ENCODE measurements at regions not wholly inside any gene's neighbourhood (a gene's known extent, or its start where the extent isn't known, plus 50 kb on each side); places are given as distances from the start of the nearest gene placed in this dataset.
A peak's percentile ranks its signal among the peaks of the same experiment; 100 is the strongest.
"Not testable (repeated sequence)": the region's sequence is repeated elsewhere in the genome, so short reads cannot be mapped to it uniquely, and the experiment has no call there.

DNA sequence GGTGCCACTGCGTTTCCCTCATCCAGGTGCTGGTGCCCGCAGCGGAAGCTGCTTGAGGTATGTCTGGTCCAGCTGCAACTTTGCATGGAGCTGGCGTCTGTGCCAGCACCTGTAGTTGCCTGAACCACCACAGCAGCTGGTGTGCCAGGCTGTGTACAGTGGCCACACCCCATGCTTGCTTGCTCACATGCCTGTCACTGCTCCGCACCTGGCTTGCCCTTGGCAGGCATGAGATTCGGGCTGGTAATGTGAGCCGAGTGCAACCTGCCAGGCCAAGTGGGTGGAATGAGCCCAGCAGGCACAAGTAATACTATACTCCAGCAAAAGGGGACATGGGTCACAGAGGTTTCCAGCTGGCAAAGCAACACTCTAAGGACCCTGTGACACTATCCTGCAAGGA lies 1123.3 kb upstream of the ACVR2A start:
- no peak for DNase-seq

DNA sequence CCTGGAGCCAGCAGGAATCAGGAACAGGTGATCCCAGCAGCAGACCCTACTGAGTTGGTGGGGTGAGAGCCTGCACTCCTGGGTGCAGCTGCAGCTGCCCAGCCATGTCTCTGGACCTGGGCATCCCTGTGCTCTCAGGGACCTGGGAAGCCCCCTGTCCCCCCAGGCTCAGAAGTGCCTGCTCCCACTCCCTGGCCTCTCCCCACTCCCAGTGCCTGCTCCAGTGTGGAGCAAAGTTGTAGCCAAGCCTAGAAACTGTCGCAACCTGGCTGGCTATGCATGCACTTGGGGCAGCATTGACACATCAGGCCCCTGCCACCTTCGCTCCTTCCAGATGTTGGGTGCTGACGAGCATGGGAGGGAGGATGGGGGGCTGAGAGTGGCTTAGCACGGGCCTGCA lies 1124.7 kb upstream of the ACVR2A start:
- DNase-seq, result no peak

DNA sequence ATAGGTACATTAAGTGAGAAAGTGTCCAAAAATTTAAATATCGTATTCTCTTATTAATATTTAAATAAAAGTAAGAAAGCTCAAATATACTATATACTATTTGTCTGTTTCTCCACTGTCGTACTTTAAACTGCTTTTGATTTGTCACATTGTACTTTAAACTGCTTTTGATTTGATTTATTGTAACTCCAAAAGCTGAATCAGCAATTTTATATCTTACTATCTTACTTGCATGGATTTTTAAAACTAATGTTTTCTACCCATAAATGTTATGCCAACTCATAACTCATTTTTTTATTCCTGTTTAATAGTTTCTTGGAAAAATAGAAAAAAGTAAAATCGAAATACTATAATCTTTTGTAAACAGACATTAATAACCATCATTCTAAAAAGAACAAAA lies 1128.2 kb upstream of the ACVR2A start:
- no peak for DNase-seq

GRCh38 chr2:146709004-146709403 lies 1135.8 kb upstream of the ACVR2A start:
- DNase-seq, result no peak

- no peak for DNase-seq
Observed at GRCh38 chr2:146701183-146701582, 1143.6 kb upstream of the ACVR2A start.

GRCh38 chr2:146697307-146697706 lies 1147.5 kb upstream of the ACVR2A start:
- DNase-seq, result no peak

DNA sequence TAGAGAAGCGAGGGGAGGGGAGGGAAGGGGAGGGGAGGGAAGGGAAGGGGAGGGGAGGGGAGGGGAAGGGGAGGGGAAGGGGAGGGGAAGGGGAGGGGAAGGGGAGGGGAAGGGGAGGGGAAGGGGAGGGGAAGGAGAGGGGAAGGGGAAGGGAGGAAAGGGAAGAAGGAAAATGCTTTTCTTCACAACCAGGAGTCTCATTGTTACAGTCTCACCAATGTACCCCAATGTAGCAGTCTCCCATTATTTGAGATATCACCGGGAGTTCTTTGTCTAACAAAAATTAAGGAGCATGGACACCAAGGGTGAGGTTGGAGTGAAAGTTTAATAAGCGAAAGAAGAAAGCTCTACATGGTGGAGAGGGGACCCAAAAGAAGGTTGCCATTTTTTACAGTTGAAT lies 1148.0 kb upstream of the ACVR2A start:
- not testable (repeated sequence) for DNase-seq

GRCh38 chr2:146681991-146682390 lies 1162.8 kb upstream of the ACVR2A start:
- no peak for DNase-seq

DNA sequence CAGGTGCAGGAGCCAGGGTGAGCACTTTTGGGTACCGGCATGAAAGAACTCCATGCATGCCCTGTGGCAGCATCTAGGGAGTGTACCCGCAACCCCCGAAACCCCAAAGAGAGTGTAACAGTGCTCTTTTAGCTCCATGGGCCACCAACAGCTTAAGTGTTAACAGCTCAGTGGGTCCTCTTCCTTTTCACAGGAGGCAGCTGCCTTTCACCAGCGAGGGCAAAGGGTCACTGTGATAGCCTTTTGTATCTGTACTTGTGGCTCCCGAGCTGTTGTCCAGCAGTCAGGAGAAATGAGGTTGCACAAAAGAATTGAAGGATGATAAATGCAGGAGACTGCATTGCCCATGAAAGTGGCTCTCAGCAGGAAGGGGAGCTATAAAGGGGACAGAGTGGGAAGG lies 1166.3 kb upstream of the ACVR2A start:
- DNase-seq, result no peak

GRCh38 chr2:146677280-146677679 lies 1167.5 kb upstream of the ACVR2A start:
- no peak for DNase-seq

DNA sequence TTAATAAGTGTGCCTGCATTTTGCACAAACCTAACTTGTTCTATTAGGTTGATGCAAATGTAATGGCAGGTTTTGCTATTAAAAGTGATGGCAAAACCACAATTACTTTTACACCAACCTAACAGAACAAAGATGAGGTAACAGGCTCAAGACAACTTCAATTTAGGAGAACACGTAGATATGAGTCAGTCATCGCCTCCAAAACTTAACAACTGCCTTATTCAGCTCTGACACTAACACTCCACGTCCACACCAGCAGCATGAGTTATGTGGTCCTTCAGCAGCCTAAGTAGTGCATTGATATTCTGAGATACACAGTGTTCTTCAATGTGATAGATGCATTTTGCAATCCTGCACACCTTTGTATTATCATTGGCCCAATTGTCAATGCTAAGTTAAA lies 1175.1 kb upstream of the ACVR2A start:
- no peak for DNase-seq

DNA sequence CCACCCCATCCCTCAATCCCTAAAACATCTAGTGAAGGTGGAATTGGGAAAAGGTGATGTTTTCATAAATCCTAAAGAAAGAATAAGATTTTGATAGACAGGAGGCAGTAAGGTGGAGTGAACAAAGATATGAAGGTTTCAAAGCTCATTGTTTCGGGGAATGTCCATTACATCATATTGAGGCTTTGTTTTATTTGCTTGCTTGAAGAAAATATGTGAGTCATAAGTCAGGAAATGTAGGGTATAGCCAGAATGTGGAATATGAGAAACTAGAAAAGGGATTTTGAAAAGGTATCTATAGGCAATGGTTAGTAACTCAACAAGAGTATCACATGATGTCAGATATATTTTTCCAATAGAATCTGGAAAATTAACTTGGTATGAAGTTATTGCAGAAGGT lies 1178.5 kb upstream of the ACVR2A start:
- no peak for DNase-seq

- no peak for DNase-seq
Observed at GRCh38 chr2:146665800-146666199, 1179.0 kb upstream of the ACVR2A start.

- DNase-seq, result peak; percentile 74
Observed at GRCh38 chr2:146661473-146662096, 1183.2 kb upstream of the ACVR2A start.

- DNase-seq, result no peak
Observed at GRCh38 chr2:146659976-146660375, 1184.9 kb upstream of the ACVR2A start.

DNA sequence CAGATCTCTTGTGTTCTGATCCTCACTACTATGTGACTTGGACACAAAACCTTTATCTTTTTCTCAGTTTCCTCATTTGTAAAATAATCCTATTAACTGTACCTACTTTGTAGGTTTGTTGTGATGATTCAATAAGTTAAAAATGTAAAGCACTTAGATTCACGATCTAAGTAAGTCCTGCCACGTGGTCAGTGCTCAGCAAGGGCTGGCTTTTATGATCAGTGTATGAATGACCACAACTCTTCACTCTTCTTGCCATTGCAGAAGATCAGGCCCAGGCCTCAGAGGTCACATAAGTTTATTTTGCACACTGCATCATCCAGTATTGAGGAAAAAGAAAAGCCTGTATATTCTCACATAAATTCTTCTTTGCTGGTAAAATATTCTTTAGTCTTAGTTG lies 1192.5 kb upstream of the ACVR2A start:
- DNase-seq, result no peak

- no peak for DNase-seq
Observed at GRCh38 chr2:146651361-146651760, 1193.5 kb upstream of the ACVR2A start.

- no peak for DNase-seq
Observed at GRCh38 chr2:146642066-146642465, 1202.8 kb upstream of the ACVR2A start.

DNA sequence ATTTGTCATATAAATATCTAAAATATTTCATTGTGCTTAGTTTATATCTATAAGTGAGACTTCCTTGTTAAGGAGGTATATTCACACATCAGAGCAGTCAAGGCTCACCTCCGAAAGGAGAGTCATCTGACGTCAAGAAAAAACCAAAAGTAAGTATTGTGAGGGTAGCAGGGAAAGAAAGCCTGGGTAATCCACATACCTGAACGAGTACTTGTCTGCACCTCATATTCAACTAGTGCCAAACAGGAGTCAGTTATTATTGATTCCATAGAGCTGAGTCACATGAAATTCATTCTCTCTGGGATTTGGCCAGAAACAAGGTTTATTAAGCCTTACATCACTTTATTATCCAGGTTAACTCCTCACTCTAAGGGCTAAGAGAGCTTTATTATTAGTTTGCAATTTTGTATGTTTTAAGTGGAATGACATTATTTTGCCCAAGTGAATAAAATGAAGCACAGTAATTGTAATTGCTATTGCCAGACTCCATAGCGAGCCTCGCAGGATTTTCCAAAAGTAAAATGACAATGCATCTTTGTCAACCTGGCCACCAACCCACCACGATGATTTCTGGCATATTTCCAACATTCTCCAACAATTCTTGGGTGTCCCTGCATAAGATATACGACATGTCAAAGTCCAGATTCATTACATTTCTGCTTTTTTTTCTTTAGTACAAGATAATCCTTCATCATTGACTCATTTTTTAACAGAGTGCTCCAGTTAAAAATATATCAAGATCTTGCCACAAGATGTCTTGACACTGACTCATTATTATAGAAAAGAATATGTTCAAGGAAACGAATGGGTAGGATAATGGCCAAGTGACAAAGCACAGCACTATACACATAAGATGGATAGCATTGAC lies 1210.4 kb upstream of the ACVR2A start:
- DNase-seq, result no peak

DNA sequence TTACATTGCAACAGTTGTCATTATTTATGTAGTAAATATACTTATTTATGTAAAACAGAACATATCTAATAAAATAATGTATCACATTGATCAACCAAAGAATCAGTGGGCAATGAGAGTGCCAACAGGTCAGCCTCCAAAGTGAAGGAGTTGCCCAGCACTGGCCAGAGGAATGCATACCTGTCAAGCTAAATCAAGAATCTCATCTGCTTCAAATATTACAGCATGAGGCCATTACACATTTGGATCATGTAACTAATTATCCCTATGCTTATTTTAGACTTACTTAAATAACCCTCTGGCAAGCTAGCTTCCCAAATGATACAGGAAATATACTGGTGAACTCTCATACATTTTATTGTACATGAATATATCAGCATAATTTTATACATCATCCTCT lies 1211.7 kb upstream of the ACVR2A start:
- DNase-seq, result no peak

DNA sequence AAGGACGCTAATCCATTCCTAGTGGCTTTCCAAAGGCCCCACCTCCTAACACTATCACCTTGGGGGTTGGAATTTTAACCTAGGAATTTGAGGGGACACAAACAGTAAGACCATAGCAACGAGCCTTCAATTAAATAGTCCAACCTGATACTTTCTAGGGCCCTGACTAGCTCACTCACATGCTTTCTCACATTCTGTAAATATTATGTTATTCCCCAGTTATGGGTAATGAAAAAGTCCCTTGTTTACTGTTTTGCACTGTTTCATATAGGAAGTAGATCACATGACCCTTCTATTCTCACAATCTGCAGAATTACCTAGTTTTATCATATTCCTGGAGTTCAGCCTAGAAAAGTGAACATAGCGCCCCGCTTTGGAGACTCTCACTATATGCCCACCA lies 1212.1 kb upstream of the ACVR2A start:
- DNase-seq, result no peak

DNA sequence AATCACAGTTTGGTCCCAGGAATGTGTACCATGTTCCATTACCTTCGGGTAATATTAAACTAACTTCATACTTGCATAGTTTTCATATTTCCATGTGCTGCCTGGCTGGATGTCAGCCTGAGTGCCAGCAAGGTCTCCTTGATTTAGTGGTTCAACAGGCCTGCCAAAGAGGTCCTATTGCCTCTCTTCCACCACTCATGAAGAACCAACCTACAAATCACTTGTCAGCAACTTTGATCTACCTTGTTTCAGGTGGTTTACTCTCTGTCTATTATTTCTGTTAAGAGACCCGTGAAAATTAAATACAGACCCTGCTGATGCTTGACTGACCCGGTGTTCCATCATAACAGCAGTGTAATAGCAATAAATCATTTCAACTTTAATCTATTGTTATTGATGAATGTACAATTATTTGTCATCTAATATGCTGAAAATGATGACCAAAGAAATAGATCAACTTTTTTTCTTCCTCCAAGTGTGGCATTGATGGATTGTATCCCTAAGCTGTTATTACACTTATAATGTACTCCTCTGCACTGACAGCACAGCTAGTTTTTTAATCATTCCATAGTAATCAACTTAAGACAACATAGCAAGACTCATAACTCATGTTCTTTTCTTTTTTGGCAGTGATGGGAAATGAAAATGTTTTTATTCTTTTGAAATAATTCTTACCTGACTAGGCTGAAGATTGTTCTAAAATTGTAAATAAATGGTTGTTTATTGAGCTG lies 1220.2 kb upstream of the ACVR2A start:
- DNase-seq, result no peak

GRCh38 chr2:146623771-146624170 lies 1221.1 kb upstream of the ACVR2A start:
- DNase-seq, result no peak

DNA sequence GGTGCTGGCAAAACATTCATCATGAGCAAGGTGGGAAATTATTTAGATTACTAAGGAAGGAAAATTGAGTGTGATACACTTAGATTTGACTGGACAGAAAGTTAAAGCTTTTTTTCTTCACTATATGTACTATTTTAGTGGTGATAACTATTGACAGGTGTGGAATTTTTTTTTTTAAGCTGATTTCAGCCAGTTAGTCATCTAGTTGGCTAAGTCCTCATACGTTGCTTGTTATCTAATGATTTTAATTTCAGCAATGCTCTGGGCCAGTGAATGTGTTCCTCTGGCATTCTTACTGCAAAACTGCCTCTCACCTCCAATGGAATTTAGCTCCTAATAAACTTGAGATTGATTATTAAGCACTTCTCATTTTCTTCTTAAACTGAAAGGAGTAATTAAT lies 1223.2 kb upstream of the ACVR2A start:
- no peak for DNase-seq

Data from NCI-H1105 treated with DMSO at 0.1 percent for 48 hours (cell line).